H9 (cell line): ENCODE measurements at regions not wholly inside any gene's neighbourhood (a gene's known extent, or its start where the extent isn't known, plus 50 kb on each side); places are given as distances from the start of the nearest gene placed in this dataset.

Source experiments
- DNase-seq: peaks from one replicate; pipeline ENCODE4 v3.0.0-alpha.2; 2017
- H2AFZ ChIP-seq: one replicate; pipeline ENCODE4 v1.6.1; 2013; ENCODE audit warnings: mild to moderate bottlenecking, low read length, control low read depth, moderate library complexity
- H2AK5ac ChIP-seq: 2 replicates; pipeline ENCODE4 v1.6.1; 2013; ENCODE audit warnings: low read length, control low read depth, mixed read lengths; ENCODE audit not compliant: insufficient read length
- H2BK120ac ChIP-seq: one replicate; pipeline ENCODE4 v1.6.1; 2013; ENCODE audit warnings: low read depth, mild to moderate bottlenecking, low read length, control low read depth, inconsistent platforms; ENCODE audit not compliant: poor library complexity, severe bottlenecking
- H2BK12ac ChIP-seq: 2 replicates; pipeline ENCODE4 v1.6.1; 2013; ENCODE audit warnings: low read length, control low read depth, mixed read lengths, low read depth; ENCODE audit not compliant: insufficient read length
- H2BK15ac ChIP-seq: 2 replicates; pipeline ENCODE4 v1.6.1; 2013; ENCODE audit warnings: low read depth, low read length, control low read depth
- H2BK20ac ChIP-seq: one replicate; pipeline ENCODE4 v1.6.1; 2013; ENCODE audit warnings: low read depth, mild to moderate bottlenecking, low read length, control low read depth, inconsistent platforms; ENCODE audit not compliant: poor library complexity, severe bottlenecking
- H2BK5ac ChIP-seq: 2 replicates; pipeline ENCODE4 v1.6.1; 2013; ENCODE audit warnings: low read length, control low read depth, mixed read lengths; ENCODE audit not compliant: insufficient read length
- H3K14ac ChIP-seq: 2 replicates; pipeline ENCODE4 v1.6.1; 2013; ENCODE audit warnings: low read length, control low read depth; ENCODE audit not compliant: insufficient read depth
- H3K18ac ChIP-seq: 2 replicates; pipeline ENCODE4 v1.6.1; 2013; ENCODE audit warnings: low read depth, mild to moderate bottlenecking, mixed read lengths, low read length, control low read depth; ENCODE audit not compliant: insufficient read length
- H3K23ac ChIP-seq: 2 replicates; pipeline ENCODE4 v1.6.1; 2013; ENCODE audit warnings: low read length, control low read depth, mixed read lengths, low read depth; ENCODE audit not compliant: insufficient read length
- H3K23me2 ChIP-seq: 2 replicates; pipeline ENCODE4 v1.6.1; 2013; ENCODE audit warnings: low read depth, mild to moderate bottlenecking, mixed read lengths, low read length, control low read depth; ENCODE audit not compliant: insufficient read length, poor library complexity, severe bottlenecking
- H3K27ac ChIP-seq: 2 replicates; pipeline ENCODE4 v1.5.1; 2013; ENCODE audit warnings: low read length, control low read depth, mixed read lengths, low read depth; ENCODE audit not compliant: insufficient read length
- H3K27me3 ChIP-seq: 2 replicates; pipeline ENCODE4 v1.6.1; 2013; ENCODE audit warnings: low read length, control low read depth, inconsistent platforms; ENCODE audit not compliant: insufficient read depth
- H3K4ac ChIP-seq: 2 replicates; pipeline ENCODE4 v1.6.1; 2013; ENCODE audit warnings: low read depth, mild to moderate bottlenecking, control low read depth, inconsistent platforms, low read length, moderate library complexity
- H3K4me1 ChIP-seq: 2 replicates; pipeline ENCODE4 v1.6.1; 2013; ENCODE audit warnings: low read length, control low read depth, inconsistent platforms; ENCODE audit not compliant: insufficient read depth
- H3K4me2 ChIP-seq: 2 replicates; pipeline ENCODE4 v1.6.1; 2013; ENCODE audit warnings: low read length, control low read depth, mixed read lengths; ENCODE audit not compliant: insufficient read length, insufficient read depth
- H3K56ac ChIP-seq: 2 replicates; pipeline ENCODE4 v1.6.1; 2013; ENCODE audit warnings: low read depth, mild to moderate bottlenecking, mixed read lengths, low read length, control low read depth; ENCODE audit not compliant: insufficient read length
- H3K79me1 ChIP-seq: 2 replicates; pipeline ENCODE4 v1.6.1; 2013; ENCODE audit warnings: low read depth, mild to moderate bottlenecking, moderate library complexity, low read length, control low read depth, inconsistent platforms; ENCODE audit not compliant: insufficient read depth, poor library complexity, severe bottlenecking
- H3K79me2 ChIP-seq: 2 replicates; pipeline ENCODE4 v1.6.1; 2013; ENCODE audit warnings: low read length, control low read depth, inconsistent platforms; ENCODE audit not compliant: insufficient read depth
- H3K9ac ChIP-seq: 2 replicates; pipeline ENCODE4 v1.6.1; 2013; ENCODE audit warnings: low read length, control low read depth, mixed read lengths; ENCODE audit not compliant: insufficient read length; ENCODE audit errors: extremely low read depth
- H3K9me3 ChIP-seq: one replicate; pipeline ENCODE4 v1.6.1; 2013; ENCODE audit warnings: low read depth, low read length, inconsistent platforms; ENCODE audit not compliant: control insufficient read depth
- H3T11ph ChIP-seq: one replicate; pipeline ENCODE4 v1.6.1; 2013; ENCODE audit warnings: mild to moderate bottlenecking, low read length, control low read depth, inconsistent platforms
- H4K20me1 ChIP-seq: one replicate; pipeline ENCODE4 v1.6.1; 2013; ENCODE audit not compliant: control insufficient read depth, insufficient read length, insufficient read depth
- H4K5ac ChIP-seq: 2 replicates; pipeline ENCODE4 v1.6.1; 2013; ENCODE audit warnings: low read depth, mild to moderate bottlenecking, mixed read lengths, low read length, control low read depth; ENCODE audit not compliant: insufficient read length
- H4K8ac ChIP-seq: replicated peaks from 2 replicates; pipeline ENCODE4 v1.6.1; 2013; ENCODE audit warnings: low read length, control low read depth, mixed read lengths, low read depth; ENCODE audit not compliant: insufficient read length
- H4K91ac ChIP-seq: 2 replicates; pipeline ENCODE4 v1.6.1; 2013; ENCODE audit warnings: low read depth, mild to moderate bottlenecking, moderate library complexity, mixed read lengths, low read length, control low read depth; ENCODE audit not compliant: insufficient read length
- H3K27ac Mint-ChIP-seq, 3 experiments: 2 replicates in 2 of 3; 3 replicates in 1 of 3; pipeline ENCODE4 v1.8.0; 2020 to 2021; ENCODE audit warnings: mixed read lengths in 3 of 3, mild to moderate bottlenecking in 1 of 3, moderate library complexity in 1 of 3
- H3K27me3 Mint-ChIP-seq: 2 replicates; pipeline ENCODE4 v1.8.0; 2021; ENCODE audit warnings: low read depth, mild to moderate bottlenecking, moderate library complexity, mixed read lengths
- H3K36me3 Mint-ChIP-seq, 3 experiments: 2 replicates in 2 of 3; 3 replicates in 1 of 3; pipeline ENCODE4 v1.8.0; 2020 to 2021; ENCODE audit warnings: low read depth in 3 of 3, mixed read lengths in 3 of 3; ENCODE audit not compliant: insufficient read depth in 1 of 3
- H3K4me1 Mint-ChIP-seq, 2 experiments: 2 replicates each; pipeline ENCODE4 v1.8.0; 2020; ENCODE audit warnings: mixed read lengths in 2 of 2
- H3K4me3 Mint-ChIP-seq, 2 experiments: 2 replicates in 1 of 2; 3 replicates in 1 of 2; pipeline ENCODE4 v1.8.0; 2020 to 2021; ENCODE audit warnings: mild to moderate bottlenecking in 2 of 2, mixed read lengths in 2 of 2, moderate library complexity in 1 of 2
- H3K9me3 Mint-ChIP-seq, 2 experiments: 2 replicates in 1 of 2; 3 replicates in 1 of 2; pipeline ENCODE4 v1.8.0; 2020; ENCODE audit warnings: mild to moderate bottlenecking in 2 of 2, mixed read lengths in 2 of 2, moderate library complexity in 1 of 2
- CTCF ChIP-seq: fragments of 200-600 bp; sonication (generic); conservative IDR thresholded peaks from 3 replicates; pipeline ENCODE4 v1.8.0; 2021; ENCODE audit warnings: antibody characterized with exemption, mild to moderate bottlenecking
- WGBS: extraction: QIAGEN DNeasy Blood & Tissue Kit; methylation state at CpG from one replicate; pipeline ENCODE4 v1.1.7; 2013; ENCODE audit warnings: missing lambda C conversion rate, low lambda C conversion rate, mixed read lengths; ENCODE audit not compliant: insufficient read length; ENCODE audit errors: extremely low coverage; 5-methylcytosine and 5-hydroxymethylcytosine counted together

DNA sequence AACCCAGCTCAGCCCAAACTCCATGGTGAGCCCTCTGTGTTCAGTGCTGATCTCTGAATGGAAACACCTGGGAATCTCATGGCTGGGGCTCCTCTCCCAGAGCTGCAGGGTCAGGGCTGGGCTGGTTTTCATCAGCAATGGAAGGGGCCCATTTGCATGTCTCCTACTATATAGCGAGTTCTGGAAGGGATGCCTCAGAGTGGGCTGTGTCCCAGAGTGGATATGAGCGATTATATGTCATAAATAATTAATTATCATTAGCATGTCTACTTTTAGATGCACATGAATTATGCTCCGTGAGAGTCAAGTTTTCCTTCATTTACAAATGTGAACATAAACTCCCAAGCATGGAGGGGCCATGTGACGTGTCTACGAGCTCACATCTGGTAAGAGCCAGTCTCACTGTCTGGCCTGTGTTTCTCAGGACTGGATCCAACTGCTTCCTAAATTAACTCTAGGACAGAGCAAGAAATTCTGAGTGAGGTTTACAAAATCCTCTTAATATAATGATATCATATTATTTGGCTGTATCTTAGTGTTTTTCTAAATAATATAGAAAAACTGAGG, 553.4 kb downstream of the GOLGA6L6 start:
- Histone ChIP-seq H3K56ac (no peak overlapping the region), H3K4ac (no peak overlapping the region), H2BK5ac (no peak overlapping the region), H2BK15ac (no peak overlapping the region), H2BK20ac (no peak overlapping the region), H2BK12ac (no peak overlapping the region), H4K91ac (no peak overlapping the region), H2AFZ (no peak overlapping the region), H2AK5ac (no peak overlapping the region), H3T11ph (no peak overlapping the region), H3K27me3 (no peaks in the 10 kb centered on the region), H2BK120ac (no peak overlapping the region), H3K9me3 (peaks cover 75% of the 10 kb centered on the region), H4K8ac (no peak overlapping the region), H4K5ac (no peak overlapping the region), H3K14ac (no peak overlapping the region), H3K23me2 (no peaks in the 10 kb centered on the region), H3K79me1 (no peaks in the 10 kb centered on the region), H3K18ac (no peak overlapping the region), H3K23ac (no peak overlapping the region), H3K9ac (no peak overlapping the region), H3K4me2 (no peak overlapping the region), H3K4me1 (no peaks in the 10 kb centered on the region), H3K79me2 (no peaks in the 10 kb centered on the region), H4K20me1 (no peaks in the 10 kb centered on the region), H3K27ac (no peak overlapping the region)
- Mint-ChIP-seq H3K9me3 (peaks cover 85 to 91% of the 10 kb centered on the region in 2 experiments), H3K4me3 (no peak overlapping the region), H3K36me3 (peaks cover 8 to 35% (median 16%) of the 10 kb centered on the region in 3 experiments; a peak in 6 of 7 replicates), H3K27me3 (peaks cover 1% of the 10 kb centered on the region; the same call in 1 of the 2 replicates), H3K4me1 (no peaks in the 10 kb centered on the region), H3K27ac (no peak overlapping the region)
- no peak for TF ChIP-seq CTCF
- WGBS, result no CpG with 5 or more reads among the region's 5 CpGs
- DNase-seq, result no peak
